MG63 (cell line): ENCODE measurements at regions not wholly inside any gene's neighbourhood (a gene's known extent, or its start where the extent isn't known, plus 50 kb on each side); places are given as distances from the start of the nearest gene placed in this dataset.
A peak's percentile ranks its signal among the peaks of the same experiment; 100 is the strongest.

Experiments used
- DNase-seq: peaks from one replicate; pipeline ENCODE4 v3.0.0-alpha.2; 2020
- H3K27me3 ChIP-seq: fragments of 250-450 bp; sonication (Bioruptor Pico); 2 replicates; pipeline ENCODE4 v1.5.1; 2020; ENCODE audit warnings: mild to moderate bottlenecking, moderate library complexity
- H3K36me3 ChIP-seq: fragments of 250-450 bp; sonication (Bioruptor Pico); 2 replicates; pipeline ENCODE4 v1.5.1; 2020; ENCODE audit warnings: mild to moderate bottlenecking, moderate library complexity
- H3K4me3 ChIP-seq: fragments of 250-450 bp; sonication (Bioruptor Pico); 2 replicates; pipeline ENCODE4 v1.5.1; 2020; ENCODE audit warnings: mild to moderate bottlenecking, moderate library complexity
- H3K9me3 ChIP-seq: fragments of 250-450 bp; sonication (Bioruptor Pico); 2 replicates; pipeline ENCODE4 v1.5.1; 2020; ENCODE audit warnings: mild to moderate bottlenecking, moderate library complexity

DNA sequence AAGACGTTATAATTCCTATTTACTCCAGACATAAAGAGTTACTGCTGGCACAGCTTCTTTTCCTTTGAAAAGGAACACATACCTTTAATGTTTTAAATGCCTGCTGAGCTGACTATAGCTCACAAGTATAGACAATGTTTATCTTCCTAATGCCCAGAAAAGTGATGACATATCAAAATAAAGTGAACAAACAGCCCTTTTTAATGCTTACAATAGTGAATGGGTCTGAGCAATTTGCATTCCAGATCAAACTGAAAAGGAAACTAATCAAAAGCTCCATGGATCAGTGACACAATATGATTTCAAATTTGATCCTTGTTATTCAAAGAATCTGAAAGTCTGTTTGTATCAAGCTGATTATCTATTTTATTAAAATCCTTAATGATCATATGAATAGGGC lies 233.6 kb upstream of the SEMA3E start:
- H3K36me3 ChIP-seq, result no peaks in the 10 kb centered on the region
- no peaks in the 10 kb centered on the region for H3K9me3 ChIP-seq
- no peak overlapping the region for H3K4me3 ChIP-seq
- no peak for DNase-seq
- H3K27me3 ChIP-seq, result no peaks in the 10 kb centered on the region

DNA sequence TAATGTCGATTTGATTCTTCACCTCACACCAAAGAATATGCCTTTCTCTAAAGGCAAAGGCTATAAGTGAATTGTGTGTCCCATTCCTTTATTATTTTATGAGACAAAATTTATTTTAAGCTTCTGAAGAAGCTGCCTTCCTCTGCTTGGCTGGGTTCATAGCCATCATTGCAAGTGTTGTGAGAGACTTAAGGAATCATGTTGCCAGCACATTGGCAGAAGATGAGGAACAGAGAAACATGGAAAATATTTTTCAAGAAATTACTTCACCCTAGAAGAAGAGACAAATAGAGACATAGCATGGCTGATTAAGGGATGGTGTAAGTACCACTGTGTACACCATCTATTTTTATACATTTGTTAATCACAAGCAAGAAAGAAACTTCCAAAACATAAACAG lies 230.1 kb upstream of the SEMA3E start:
- Histone ChIP-seq H3K4me3 (no peak overlapping the region), H3K9me3 (no peaks in the 10 kb centered on the region), H3K27me3 (no peaks in the 10 kb centered on the region), H3K36me3 (no peaks in the 10 kb centered on the region)
- no peak for DNase-seq

DNA sequence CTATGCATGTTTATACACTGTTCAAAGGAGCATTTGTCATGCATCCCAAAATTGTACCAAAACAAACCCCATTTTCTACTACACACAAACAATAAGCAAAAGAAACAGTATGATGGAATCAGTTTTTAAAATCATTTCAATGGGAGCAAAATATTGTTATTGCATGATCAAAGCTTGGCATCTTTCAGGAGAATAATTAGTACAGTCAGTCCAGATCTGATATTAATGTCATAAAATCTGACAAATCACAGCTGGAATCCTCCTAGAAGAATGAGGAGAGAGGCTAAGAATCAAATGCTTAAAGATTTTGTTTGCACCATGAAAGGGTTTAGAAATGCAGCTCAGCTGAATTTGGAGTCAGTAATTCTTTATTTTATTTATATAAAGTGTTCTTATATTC lies 229.7 kb upstream of the SEMA3E start:
- no peak overlapping the region for H3K4me3 ChIP-seq
- no peaks in the 10 kb centered on the region for H3K36me3 ChIP-seq
- no peak for DNase-seq
- H3K9me3 ChIP-seq, result no peaks in the 10 kb centered on the region
- no peaks in the 10 kb centered on the region for H3K27me3 ChIP-seq

DNA sequence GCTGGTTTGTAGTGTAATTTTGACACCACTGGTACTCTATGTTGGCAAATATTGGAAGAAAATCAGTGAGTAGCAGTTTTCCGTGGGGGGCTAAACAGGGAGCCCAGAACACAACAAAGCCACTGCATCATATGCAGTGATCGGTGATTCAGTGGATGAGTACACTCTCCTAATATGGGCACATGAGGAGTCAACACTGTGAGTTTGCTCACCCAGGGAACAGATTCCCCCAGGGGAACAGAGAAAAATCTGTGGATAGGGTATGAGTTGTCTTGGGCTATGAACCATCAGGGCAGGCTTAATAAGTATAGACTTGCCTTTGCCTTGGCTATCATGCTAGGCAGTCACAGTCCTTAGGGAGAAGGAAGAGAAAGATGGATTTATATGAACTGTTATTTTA lies 227.7 kb upstream of the SEMA3E start:
- DNase-seq, result peak; percentile 24
- Histone ChIP-seq H3K4me3 (no peak overlapping the region), H3K27me3 (no peaks in the 10 kb centered on the region), H3K36me3 (no peaks in the 10 kb centered on the region), H3K9me3 (no peaks in the 10 kb centered on the region)

DNA sequence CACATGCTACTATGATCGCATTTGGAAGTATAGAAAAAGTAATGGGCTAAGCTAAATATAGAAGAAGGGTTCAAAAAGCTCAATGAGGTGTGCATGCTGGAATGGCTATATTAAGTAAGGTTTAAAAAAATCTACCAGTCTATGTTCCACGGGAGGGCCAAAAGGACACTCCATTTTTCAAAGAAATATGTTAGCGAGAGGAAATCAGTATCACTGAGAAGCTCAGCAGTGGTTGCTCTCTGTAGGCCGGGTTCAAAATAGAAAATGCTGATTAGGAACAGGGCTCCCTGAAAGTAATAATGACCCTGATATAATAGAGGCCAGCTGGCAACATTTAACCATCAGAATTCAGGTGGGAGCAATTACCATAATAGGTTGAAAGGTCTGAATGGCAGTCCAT lies 224.5 kb upstream of the SEMA3E start:
- no peaks in the 10 kb centered on the region for H3K27me3 ChIP-seq
- no peak overlapping the region for H3K4me3 ChIP-seq
- H3K9me3 ChIP-seq, result no peaks in the 10 kb centered on the region
- no peaks in the 10 kb centered on the region for H3K36me3 ChIP-seq
- DNase-seq, result no peak

DNA sequence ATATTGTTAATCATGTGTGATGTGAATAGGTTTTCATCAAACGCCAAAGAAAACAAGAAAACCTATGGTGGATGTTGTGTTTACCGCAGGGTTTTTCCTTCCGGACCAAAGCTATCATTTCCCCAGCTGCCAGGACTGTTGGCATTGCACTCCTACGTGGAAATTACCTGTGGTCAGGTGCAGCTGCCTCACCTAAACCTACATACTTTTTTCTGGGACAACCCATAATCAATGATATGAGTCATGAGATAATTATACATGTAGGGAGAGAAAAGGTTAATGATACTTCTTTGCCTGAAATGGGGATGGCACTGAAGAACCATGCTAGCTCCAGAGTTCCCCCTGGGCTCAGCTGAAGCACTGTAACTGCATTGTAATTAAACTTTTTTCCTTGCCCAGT lies 223.6 kb upstream of the SEMA3E start:
- DNase-seq, result no peak
- no peaks in the 10 kb centered on the region for H3K36me3 ChIP-seq
- H3K4me3 ChIP-seq, result no peak overlapping the region
- H3K27me3 ChIP-seq, result no peaks in the 10 kb centered on the region
- H3K9me3 ChIP-seq, result no peaks in the 10 kb centered on the region

DNA sequence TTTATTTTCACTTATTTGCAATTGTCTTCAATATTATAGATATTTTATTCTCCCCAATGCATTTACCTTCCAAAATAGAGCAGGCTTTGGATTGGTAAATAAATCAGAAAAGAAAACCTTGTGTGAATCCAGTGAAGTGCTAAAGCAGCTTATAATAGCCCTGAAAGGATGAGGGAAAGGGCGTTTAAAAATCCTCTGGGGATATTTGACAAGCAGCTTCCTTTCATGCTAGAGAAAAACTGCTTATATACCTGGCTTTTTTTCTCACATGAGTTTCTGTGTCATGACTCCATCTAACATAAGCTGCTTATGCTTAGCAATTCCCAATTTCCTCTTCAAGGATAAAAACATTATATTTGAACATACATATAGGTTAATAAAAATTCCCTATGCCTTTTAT lies 221.6 kb upstream of the SEMA3E start:
- H3K27me3 ChIP-seq, result no peaks in the 10 kb centered on the region
- H3K9me3 ChIP-seq, result no peaks in the 10 kb centered on the region
- no peaks in the 10 kb centered on the region for H3K36me3 ChIP-seq
- no peak for DNase-seq
- H3K4me3 ChIP-seq, result no peak overlapping the region

DNA sequence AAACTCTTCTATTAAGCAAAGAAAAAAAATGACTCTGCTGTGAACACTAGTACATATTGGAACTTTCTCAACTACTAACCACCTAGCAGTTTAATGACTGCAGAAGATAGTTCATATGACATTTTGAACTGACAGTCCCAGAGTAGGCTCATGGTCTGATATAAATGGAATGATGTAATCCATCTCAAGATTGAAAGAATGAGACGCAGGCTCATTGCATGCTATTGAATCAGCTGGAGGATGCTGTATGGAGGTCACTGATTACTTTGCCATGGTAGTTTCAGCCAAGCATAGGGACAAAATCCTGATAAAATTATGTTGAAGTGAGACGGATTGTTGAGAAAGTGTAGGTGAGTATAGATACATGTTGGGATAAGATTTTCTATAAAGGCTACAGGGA lies 217.6 kb upstream of the SEMA3E start:
- Histone ChIP-seq H3K27me3 (no peaks in the 10 kb centered on the region), H3K4me3 (no peak overlapping the region), H3K36me3 (no peaks in the 10 kb centered on the region), H3K9me3 (no peaks in the 10 kb centered on the region)
- DNase-seq, result no peak

DNA sequence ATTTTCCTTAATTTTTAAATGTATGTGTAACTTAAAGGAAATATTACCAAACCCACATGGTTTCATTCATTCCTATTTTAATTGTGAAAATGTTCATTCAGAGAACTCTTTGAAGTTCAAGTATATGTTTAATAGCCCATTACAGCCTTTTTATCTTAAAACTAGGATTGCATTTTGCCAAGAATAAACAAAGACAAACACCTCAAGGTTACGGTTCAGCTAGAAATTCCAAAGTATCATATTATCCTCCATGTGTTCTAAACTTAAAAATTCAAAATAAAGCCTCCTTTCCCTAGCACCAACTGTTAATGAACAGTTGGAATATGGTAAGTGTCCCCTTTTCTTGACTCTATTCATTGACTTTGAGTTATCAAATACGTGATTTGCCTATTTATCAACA lies 215.6 kb upstream of the SEMA3E start:
- no peaks in the 10 kb centered on the region for H3K36me3 ChIP-seq
- no peaks in the 10 kb centered on the region for H3K9me3 ChIP-seq
- H3K4me3 ChIP-seq, result no peak overlapping the region
- no peak for DNase-seq
- no peaks in the 10 kb centered on the region for H3K27me3 ChIP-seq

DNA sequence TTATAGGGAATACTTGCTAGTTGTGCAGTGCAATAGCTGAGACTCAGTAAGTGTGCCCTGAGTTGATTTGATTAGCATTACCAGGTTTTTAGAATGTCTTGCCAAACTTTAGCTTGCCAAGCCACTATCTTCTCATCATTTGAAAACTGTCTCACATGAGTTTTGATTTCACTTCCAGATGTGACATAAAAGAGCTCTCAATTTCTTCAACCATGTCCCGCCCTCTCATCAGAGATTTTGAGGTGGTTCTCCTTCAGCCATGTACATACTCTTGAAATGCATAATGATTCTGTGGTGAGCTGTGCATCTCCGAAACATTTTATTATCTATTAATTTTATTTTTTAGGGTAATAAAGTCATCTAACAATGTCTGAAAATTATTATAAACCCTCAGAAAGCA lies 215.0 kb upstream of the SEMA3E start:
- H3K36me3 ChIP-seq, result no peaks in the 10 kb centered on the region
- no peaks in the 10 kb centered on the region for H3K27me3 ChIP-seq
- H3K4me3 ChIP-seq, result no peak overlapping the region
- H3K9me3 ChIP-seq, result no peaks in the 10 kb centered on the region
- DNase-seq, result no peak

DNA sequence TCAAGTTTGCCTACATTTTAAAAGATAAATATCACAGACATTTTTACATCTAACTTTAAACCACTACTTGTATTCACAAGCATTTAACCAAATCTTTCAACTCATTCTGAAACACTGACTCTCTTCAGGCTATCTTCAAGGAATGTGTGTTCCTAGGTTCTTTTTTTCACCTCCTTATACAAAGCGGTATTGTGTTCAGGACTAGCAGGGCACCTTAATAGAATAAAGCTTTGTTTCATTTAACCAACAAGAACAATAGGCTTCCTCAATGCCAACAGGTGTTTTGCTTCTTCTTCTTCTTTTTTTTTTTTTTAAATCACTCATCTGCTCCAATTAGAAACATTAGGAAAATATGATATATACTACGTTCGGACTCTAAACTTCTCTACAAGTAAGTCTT lies 212.9 kb upstream of the SEMA3E start:
- Histone ChIP-seq H3K4me3 (no peak overlapping the region), H3K9me3 (no peaks in the 10 kb centered on the region), H3K27me3 (no peaks in the 10 kb centered on the region), H3K36me3 (no peaks in the 10 kb centered on the region)
- DNase-seq, result no peak

DNA sequence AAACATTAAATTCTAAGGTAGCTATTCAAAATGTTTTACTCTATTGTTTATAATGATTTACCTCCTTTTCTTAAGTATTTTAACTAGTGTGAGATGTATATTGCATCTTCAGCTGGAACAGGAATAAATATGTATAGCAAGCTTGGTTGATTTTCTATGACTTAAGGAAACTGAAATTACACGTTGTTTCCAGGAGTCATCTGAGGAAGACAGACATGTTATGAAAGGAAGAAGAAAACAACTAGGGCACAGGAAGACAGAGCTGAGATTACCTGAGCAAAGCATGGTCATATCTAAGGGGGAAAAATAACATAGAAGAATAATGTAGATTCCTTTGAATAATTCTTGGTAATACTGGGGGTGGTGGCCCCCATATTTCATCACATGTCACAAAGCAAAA lies 210.9 kb upstream of the SEMA3E start:
- Histone ChIP-seq H3K27me3 (no peaks in the 10 kb centered on the region), H3K4me3 (no peak overlapping the region), H3K36me3 (no peaks in the 10 kb centered on the region), H3K9me3 (no peaks in the 10 kb centered on the region)
- no peak for DNase-seq

DNA sequence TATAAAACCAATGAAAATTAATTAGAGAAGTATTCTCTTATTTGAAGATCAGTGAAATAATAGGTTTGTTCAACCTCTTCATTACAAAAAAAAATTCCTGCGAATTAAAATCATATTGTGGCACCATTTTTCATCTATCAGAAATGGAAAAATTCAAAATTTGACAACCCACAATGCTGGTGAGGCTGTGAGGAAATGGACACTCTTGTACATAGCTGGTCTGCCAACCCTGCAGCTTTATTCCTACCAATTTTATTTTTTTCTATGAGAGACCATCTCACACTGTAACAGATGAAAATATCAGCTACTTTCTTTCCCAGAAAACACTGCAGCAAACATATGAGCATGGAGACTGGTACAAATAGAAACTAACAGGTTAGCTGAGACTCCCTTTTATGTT lies 208.8 kb upstream of the SEMA3E start:
- no peak for DNase-seq
- H3K27me3 ChIP-seq, result no peaks in the 10 kb centered on the region
- no peak overlapping the region for H3K4me3 ChIP-seq
- H3K9me3 ChIP-seq, result no peaks in the 10 kb centered on the region
- no peaks in the 10 kb centered on the region for H3K36me3 ChIP-seq

DNA sequence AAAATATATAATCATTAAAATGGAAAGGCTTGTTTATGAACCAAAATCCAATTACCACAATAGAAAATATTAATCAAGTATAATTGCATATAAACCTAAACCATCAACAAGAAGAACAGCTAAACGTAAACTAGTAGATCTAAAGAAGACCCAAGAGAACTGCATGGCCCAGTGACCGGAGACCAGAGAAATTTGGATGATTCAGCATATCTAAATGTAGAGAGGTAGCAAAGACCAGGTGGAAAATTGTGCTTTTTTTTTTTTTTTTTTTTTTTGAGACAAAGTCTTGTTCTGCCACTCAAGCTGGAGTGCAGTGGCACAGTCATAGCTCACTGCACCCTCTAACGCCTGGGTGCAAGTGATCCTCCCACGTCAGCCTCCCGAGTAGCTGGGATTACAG lies 207.2 kb upstream of the SEMA3E start:
- no peak for DNase-seq
- H3K27me3 ChIP-seq, result no peaks in the 10 kb centered on the region

DNA sequence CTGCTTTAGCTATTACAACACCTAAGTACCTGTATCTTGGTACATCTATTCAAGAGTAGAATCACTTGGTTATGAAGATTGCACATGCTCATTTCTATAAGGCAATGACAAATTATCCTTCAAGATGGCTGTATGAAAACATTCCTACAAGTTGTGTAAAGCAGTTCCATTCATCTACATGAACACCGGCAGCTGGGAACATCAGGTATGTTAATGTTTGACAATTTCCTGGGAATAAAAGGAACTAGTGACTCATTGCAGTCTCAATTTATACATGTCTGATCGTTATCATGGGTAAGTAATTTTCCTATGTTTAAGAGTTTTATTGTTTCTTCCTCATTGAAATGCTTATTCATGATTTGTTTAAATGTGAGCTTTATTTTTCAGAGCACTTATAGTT lies 203.2 kb upstream of the SEMA3E start:
- Histone ChIP-seq H3K36me3 (no peaks in the 10 kb centered on the region), H3K4me3 (no peak overlapping the region), H3K9me3 (no peaks in the 10 kb centered on the region), H3K27me3 (no peaks in the 10 kb centered on the region)
- no peak for DNase-seq

More for the DNA sequence above, 207.2 kb upstream of the SEMA3E start:
- Histone ChIP-seq H3K36me3 (no peaks in the 10 kb centered on the region), H3K4me3 (no peak overlapping the region), H3K9me3 (no peaks in the 10 kb centered on the region)

DNA sequence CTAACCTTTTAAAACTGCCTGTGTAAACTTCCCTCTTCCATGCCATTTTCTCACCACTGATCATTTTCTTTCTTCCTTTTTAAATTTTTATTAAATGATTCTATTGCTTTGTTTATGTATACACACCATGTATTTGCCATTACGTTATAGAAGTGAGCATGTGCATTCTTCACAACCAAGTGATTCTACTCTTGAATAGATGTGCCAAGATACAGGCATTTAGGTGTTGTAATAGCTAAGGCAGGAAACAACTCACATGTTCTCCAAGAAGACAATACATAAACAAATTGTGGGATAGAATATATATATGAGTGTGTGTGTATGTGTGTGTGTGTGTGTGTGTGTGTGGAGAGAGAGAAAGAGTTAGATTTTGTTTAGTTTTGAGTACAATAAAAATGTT lies 202.6 kb upstream of the SEMA3E start:
- Histone ChIP-seq H3K36me3 (no peaks in the 10 kb centered on the region), H3K4me3 (no peak overlapping the region), H3K27me3 (no peaks in the 10 kb centered on the region), H3K9me3 (no peaks in the 10 kb centered on the region)
- no peak for DNase-seq

DNA sequence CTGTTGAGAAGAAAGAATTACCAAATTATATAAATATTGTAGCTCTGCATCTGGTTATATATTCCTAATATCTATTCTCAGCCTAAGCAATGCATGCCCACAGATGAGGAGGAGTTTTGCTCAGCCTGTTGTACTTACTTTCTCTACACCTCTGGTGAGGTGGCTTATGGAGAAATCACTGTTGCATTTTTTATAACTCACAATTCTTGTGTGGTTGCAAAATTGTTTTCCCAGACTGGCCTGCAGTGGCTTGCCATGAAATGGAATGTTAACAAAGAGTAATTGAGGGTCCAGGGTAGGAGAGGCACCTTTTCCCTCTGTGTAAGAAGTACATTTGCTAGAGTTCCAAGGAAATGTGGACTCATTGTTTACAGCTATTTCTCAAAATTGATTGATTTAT lies 202.0 kb upstream of the SEMA3E start:
- no peaks in the 10 kb centered on the region for H3K9me3 ChIP-seq
- H3K36me3 ChIP-seq, result no peaks in the 10 kb centered on the region
- no peaks in the 10 kb centered on the region for H3K27me3 ChIP-seq
- DNase-seq, result no peak
- no peak overlapping the region for H3K4me3 ChIP-seq

DNA sequence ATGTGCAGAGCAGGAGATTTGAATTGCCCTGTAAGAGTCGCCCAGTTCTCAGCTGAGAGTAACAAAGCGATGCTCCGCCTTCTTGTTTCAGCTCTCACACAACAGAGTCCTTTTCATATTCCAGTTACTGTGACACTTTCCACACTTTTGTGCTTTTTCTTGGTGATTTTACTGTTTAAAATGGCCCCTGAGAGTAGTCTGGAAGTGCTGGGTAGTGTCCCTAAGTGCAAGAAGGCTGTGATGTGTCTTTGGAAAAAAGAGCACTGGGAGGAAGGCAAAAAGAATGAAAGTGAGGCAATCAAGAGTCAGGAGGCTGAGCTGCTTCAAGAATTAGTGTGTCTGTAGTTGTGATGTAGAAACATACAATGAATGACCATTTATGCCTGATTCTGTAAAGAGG lies 201.2 kb upstream of the SEMA3E start:
- H3K4me3 ChIP-seq, result no peak overlapping the region
- H3K36me3 ChIP-seq, result no peaks in the 10 kb centered on the region
- no peaks in the 10 kb centered on the region for H3K27me3 ChIP-seq
- H3K9me3 ChIP-seq, result no peaks in the 10 kb centered on the region
- no peak for DNase-seq

DNA sequence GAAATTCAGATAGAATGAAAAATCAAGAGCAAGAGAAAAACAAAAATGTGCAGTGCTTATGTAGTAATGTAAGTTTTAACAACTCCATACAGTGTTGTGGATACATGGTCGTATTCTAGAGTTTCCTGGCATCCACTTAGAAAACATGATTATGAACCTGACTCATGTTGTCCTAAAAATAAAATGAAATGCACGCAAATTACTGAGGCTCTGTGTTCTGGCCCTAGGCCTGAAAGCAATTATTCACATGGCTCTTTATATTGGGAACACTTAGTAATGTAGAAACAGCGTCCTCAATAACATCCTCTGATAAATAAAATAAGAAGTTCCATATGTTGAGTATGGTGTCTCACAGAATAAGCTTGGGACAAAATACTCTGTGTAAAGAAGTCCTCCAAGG lies 200.2 kb upstream of the SEMA3E start:
- H3K36me3 ChIP-seq, result no peaks in the 10 kb centered on the region
- H3K9me3 ChIP-seq, result no peaks in the 10 kb centered on the region
- no peaks in the 10 kb centered on the region for H3K27me3 ChIP-seq
- no peak overlapping the region for H3K4me3 ChIP-seq
- peak; percentile 31 for DNase-seq
